ENCODE measurements at regions not wholly inside any gene's neighbourhood (a gene's known extent, or its start where the extent isn't known, plus 50 kb on each side); places are given as distances from the start of the nearest gene placed in this dataset.

DNA sequence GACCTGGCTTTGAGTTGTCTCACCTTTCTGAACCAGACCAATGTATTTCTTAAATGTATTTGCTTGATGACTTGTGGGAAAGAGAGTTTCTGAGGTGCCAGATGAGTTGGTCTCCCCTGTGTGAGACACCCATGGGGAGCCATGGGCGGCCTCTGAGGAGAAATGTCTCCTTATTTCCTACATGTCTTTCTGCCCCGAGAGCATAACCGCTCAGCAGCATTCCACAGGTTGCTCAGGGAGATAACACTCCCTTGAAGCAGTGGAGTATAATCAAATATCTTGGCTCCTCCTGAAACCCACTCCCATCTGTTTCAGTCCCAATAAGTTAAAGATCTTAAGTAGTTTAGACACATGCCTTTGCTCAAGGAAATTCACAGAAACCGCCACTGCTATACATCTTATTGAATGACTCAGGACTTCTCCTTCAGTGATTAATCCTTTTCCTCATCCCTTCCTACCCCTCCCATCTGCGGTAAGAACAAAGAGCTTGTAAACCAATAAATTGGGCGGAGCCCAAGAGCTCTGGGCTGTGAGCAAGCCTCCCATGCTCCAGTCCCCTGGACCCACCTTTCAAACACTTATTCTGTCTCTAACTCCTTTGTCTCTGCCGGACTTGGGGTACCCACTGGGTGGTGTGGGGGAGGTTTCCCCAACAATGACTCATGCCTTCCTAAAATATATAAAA, 285.5 kb upstream of the LRRTM4 start:
- no peaks in the 10 kb centered on the region for H3K27me3 ChIP-seq
- no peak overlapping the region for H3K27ac ChIP-seq
- no peak overlapping the region for H3K4me3 ChIP-seq
- ATAC-seq (no peak), DNase-seq (no peak)
- H3K9me3 ChIP-seq, result peaks cover 0 to 75% (median 2%) of the 10 kb centered on the region in 11 donors
- no peaks in the 10 kb centered on the region for H3K4me1 ChIP-seq
- WGBS, 2 donors, result 63 to 75% methylated on average over 7 of the region's 7 CpGs
- intact Hi-C loops (cut with DNase I), result no loop called here
- no peaks in the 10 kb centered on the region for H3K36me3 ChIP-seq
- TF ChIP-seq, protein P1, sequence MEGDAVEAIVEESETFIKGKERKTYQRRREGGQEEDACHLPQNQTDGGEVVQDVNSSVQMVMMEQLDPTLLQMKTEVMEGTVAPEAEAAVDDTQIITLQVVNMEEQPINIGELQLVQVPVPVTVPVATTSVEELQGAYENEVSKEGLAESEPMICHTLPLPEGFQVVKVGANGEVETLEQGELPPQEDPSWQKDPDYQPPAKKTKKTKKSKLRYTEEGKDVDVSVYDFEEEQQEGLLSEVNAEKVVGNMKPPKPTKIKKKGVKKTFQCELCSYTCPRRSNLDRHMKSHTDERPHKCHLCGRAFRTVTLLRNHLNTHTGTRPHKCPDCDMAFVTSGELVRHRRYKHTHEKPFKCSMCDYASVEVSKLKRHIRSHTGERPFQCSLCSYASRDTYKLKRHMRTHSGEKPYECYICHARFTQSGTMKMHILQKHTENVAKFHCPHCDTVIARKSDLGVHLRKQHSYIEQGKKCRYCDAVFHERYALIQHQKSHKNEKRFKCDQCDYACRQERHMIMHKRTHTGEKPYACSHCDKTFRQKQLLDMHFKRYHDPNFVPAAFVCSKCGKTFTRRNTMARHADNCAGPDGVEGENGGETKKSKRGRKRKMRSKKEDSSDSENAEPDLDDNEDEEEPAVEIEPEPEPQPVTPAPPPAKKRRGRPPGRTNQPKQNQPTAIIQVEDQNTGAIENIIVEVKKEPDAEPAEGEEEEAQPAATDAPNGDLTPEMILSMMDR (IDR thresholded peaks at IDR 0.05), result no peak

DNA sequence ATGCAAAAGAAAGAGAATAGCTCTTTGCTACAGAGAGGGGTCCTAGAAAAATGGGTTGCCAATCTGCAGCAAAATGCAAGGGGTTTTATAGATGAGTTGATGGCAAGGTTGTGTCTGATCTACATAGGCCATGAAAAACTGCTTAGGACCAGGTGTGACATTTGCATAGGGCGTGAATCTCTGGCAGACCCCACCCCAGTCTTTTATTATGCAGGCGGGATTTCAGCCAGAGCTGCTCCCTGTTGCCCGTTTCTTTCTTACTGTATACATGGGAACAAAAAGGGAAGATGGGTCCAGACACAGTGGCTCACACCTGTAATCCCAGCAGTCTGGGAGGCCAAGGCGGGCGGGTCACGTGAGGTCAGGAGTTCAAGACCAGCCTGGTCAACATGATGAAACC, 286.4 kb upstream of the LRRTM4 start:
- intact Hi-C loops (cut with DNase I), result no loop called here
- H3K36me3 ChIP-seq, result no peaks in the 10 kb centered on the region
- no peak overlapping the region for H3K4me3 ChIP-seq
- WGBS, 2 donors, result 88 to 93% methylated on average over 6 of the region's 6 CpGs
- DNase-seq (no peak), ATAC-seq (no peak)
- TF ChIP-seq, protein P1 (IDR thresholded peaks at IDR 0.05), result no peak
- H3K4me1 ChIP-seq, result no peaks in the 10 kb centered on the region
- peaks cover 0 to 77% (median 2%) of the 10 kb centered on the region in 11 donors for H3K9me3 ChIP-seq
- H3K27ac ChIP-seq, result no peak overlapping the region
- no peaks in the 10 kb centered on the region for H3K27me3 ChIP-seq

DNA sequence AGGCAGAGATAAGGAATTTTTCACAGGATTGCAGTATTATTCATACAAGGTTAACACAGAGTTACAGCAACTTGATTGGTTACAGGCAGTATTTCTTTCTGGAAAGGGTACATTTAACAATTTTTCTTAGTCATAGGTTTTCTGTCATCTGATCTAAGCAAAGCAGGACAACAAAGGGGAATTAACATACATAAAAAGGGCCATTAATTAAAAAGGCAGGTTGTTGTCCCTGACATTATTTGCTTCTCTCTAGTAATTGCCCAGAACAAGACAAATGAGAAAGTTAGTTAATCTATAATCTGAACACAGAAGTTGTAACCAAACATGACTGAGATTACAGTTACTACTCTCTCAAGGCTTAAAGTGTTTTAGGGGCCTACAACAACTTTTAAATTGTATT, 291.4 kb upstream of the LRRTM4 start:
- DNase-seq, result no peak
- Histone ChIP-seq H3K27ac (no peak overlapping the region), H3K4me1 (no peaks in the 10 kb centered on the region), H3K9me3 (peaks cover 0 to 46% (median 0%) of the 10 kb centered on the region in 11 donors), H3K4me3 (no peak overlapping the region), H3K36me3 (no peaks in the 10 kb centered on the region), H3K27me3 (no peaks in the 10 kb centered on the region)
- intact Hi-C loops (cut with DNase I), result no loop called here
- no peak for ATAC-seq
- TF ChIP-seq, protein P1 (IDR thresholded peaks at IDR 0.05), result no peak

DNA sequence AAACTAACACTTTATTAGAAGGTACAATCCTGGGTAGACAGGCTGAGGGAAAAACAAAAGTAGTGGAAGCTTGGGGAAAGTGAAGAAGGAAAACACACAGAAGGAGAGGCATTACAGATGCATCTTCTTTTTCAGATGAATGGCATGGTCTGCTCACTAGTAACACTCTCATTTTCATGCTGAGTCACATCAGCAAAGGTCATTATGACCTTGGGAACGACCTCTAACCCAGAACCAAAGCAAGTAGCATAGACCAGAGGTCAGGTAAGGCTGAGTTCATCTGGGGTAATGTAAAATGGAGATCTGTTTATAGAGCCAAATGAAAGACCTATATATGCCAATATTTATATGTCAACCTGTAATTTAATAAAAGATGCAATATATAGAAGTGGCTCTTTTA, 294.4 kb upstream of the LRRTM4 start:
- 13 to 18% methylated on average over 1 of the region's 1 CpG for WGBS, 2 donors
- Histone ChIP-seq H3K9me3 (peaks cover 0 to 21% (median 0%) of the 10 kb centered on the region in 11 donors), H3K36me3 (no peaks in the 10 kb centered on the region), H3K4me3 (no peak overlapping the region), H3K4me1 (no peaks in the 10 kb centered on the region), H3K27ac (no peak overlapping the region), H3K27me3 (no peaks in the 10 kb centered on the region)
- intact Hi-C loops (cut with DNase I), result no loop called here
- DNase-seq, result no peak
- no peak for ATAC-seq
- TF ChIP-seq, protein P1 (IDR thresholded peaks at IDR 0.05), result no peak
